ENCODE measurements at regions not wholly inside any gene's neighbourhood (a gene's known extent, or its start where the extent isn't known, plus 50 kb on each side); places are given as distances from the start of the nearest gene placed in this dataset.

DNA sequence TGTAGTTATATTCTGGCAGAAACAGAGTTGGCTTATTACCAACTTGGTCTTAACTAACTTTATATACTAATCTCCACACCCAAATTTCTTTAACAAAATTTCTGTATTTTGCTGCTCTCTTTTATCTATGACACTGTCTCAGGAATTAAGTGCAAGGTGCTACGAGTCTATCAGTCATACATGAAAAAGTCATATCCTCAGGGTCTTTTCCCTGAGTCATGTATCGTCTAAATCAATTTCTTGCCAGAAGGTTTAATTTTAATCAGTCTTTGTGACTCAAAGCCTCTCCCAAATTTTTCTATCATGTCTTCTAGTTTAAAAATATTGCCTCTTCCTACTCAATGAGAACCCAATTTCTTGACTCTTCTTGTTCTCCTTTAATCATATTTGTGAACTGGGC, 1803.6 kb upstream of the PCDH7 start:
- Histone ChIP-seq H3K36me3 (ENCODE audit: control insufficient read depth in 2 of 2, insufficient read depth in 2 of 2, low read length in 1 of 2) (no peaks in the 10 kb centered on the region), H3K27me3 (replicated peaks in 1 of 2; ENCODE audit: control insufficient read depth in 2 of 2, insufficient read depth in 2 of 2, low read length in 1 of 2) (no peaks in the 10 kb centered on the region), H3K27ac (ENCODE audit: control insufficient read depth, insufficient read depth) (no peak overlapping the region), H3K4me2 (ENCODE audit: control insufficient read depth, insufficient read depth) (no peak overlapping the region), H3K9me3 (replicated peaks; ENCODE audit: control insufficient read depth, insufficient read depth, low read length) (no peaks in the 10 kb centered on the region), H3K4me3 (no peak overlapping the region), H3K79me2 (ENCODE audit: control insufficient read depth, insufficient read depth, low read length) (no peaks in the 10 kb centered on the region), H3K9ac (ENCODE audit: control insufficient read depth, insufficient read depth, low read length) (no peak overlapping the region), H2AFZ (ENCODE audit: control insufficient read depth, low read depth, low read length) (no peak overlapping the region), H4K20me1 (ENCODE audit: control insufficient read depth, insufficient read depth) (no peaks in the 10 kb centered on the region), H3K4me1 (ENCODE audit: control insufficient read depth, insufficient read depth, low read length) (no peaks in the 10 kb centered on the region)
- ChIA-PET RAD21 (ENCODE audit: unreplicated experiment) (no interaction called here), CTCF (interaction anchor here (0.5 kb wide), 1 partner anchor 458 kb away, joined by 4 read pairs; no protein-coding TSS in a partner anchor), POLR2A (no interaction called here), SMC1A (ENCODE audit: uncharacterized antibody, unreplicated experiment) (no interaction called here)
- ATAC-seq = no peak
- FAIRE-seq = no peak
- in situ Hi-C loops (cut with MboI) = no loop called here
- intact Hi-C loops (cut with micrococcal nuclease; ENCODE audit: unreplicated experiment) = no loop called here
- no peak for TF ChIP-seq SREBF2 (IDR thresholded peaks at IDR 0.05; ENCODE audit: low read length)
- TF ChIP-seq SREBF1 (IDR thresholded peaks at IDR 0.05; ENCODE audit: low read length) = no peak
- TF ChIP-seq WRNIP1 (IDR thresholded peaks at IDR 0.05; ENCODE audit: borderline replicate concordance, low read depth, low read length) = no peak
- no peak for TF ChIP-seq NR2C2 (IDR thresholded peaks at IDR 0.05; ENCODE audit: borderline replicate concordance, control insufficient read depth, insufficient read length, low read depth)
- TF ChIP-seq, protein P1, sequence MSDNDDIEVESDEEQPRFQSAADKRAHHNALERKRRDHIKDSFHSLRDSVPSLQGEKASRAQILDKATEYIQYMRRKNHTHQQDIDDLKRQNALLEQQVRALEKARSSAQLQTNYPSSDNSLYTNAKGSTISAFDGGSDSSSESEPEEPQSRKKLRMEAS (IDR thresholded peaks at IDR 0.05; ENCODE audit: low read depth, low read length) = no peak
- TF ChIP-seq MTA3 (IDR thresholded peaks at IDR 0.05; ENCODE audit: borderline replicate concordance, low read length) = no peak
- TF ChIP-seq YY1 (IDR thresholded peaks at IDR 0.05; ENCODE audit: low read depth, low read length) = no peak
- TF ChIP-seq ASH2L (IDR thresholded peaks at IDR 0.05; ENCODE audit: borderline replicate concordance, low read depth) = no peak
- no peak for TF ChIP-seq POLR2A (IDR thresholded peaks at IDR 0.05; ENCODE audit: low read depth, low read length)
- TF ChIP-seq, protein P2, sequence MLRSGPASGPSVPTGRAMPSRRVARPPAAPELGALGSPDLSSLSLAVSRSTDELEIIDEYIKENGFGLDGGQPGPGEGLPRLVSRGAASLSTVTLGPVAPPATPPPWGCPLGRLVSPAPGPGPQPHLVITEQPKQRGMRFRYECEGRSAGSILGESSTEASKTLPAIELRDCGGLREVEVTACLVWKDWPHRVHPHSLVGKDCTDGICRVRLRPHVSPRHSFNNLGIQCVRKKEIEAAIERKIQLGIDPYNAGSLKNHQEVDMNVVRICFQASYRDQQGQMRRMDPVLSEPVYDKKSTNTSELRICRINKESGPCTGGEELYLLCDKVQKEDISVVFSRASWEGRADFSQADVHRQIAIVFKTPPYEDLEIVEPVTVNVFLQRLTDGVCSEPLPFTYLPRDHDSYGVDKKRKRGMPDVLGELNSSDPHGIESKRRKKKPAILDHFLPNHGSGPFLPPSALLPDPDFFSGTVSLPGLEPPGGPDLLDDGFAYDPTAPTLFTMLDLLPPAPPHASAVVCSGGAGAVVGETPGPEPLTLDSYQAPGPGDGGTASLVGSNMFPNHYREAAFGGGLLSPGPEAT (IDR thresholded peaks at IDR 0.05; ENCODE audit: low read depth) = no peak
- TF ChIP-seq FOS (IDR thresholded peaks at IDR 0.05; ENCODE audit: borderline replicate concordance, extremely low read depth, insufficient read length) = no peak
- no peak for TF ChIP-seq YBX1 (IDR thresholded peaks at IDR 0.05)
- no TSS peak for BruUV-seq (replicated peaks)
- 25% methylated on average over 2 of the region's 2 CpGs for WGBS (ENCODE audit: insufficient coverage, insufficient replicate concordance, low lambda C conversion rate, missing lambda C conversion rate)
- DNase-seq (ENCODE audit: low read depth, low spot score) = no peak

All from GM12878 (cell line).